H9 (cell line): ENCODE measurements at regions not wholly inside any gene's neighbourhood (a gene's known extent, or its start where the extent isn't known, plus 50 kb on each side); places are given as distances from the start of the nearest gene placed in this dataset.

ENCODE experiments used
- DNase-seq: peaks from one replicate; pipeline ENCODE4 v3.0.0-alpha.2; 2017
- H2AFZ ChIP-seq: one replicate; pipeline ENCODE4 v1.6.1; 2013; ENCODE audit warnings: mild to moderate bottlenecking, low read length, control low read depth, moderate library complexity
- H2AK5ac ChIP-seq: 2 replicates; pipeline ENCODE4 v1.6.1; 2013; ENCODE audit warnings: low read length, control low read depth, mixed read lengths; ENCODE audit not compliant: insufficient read length
- H2BK120ac ChIP-seq: one replicate; pipeline ENCODE4 v1.6.1; 2013; ENCODE audit warnings: low read depth, mild to moderate bottlenecking, low read length, control low read depth, inconsistent platforms; ENCODE audit not compliant: poor library complexity, severe bottlenecking
- H2BK12ac ChIP-seq: 2 replicates; pipeline ENCODE4 v1.6.1; 2013; ENCODE audit warnings: low read length, control low read depth, mixed read lengths, low read depth; ENCODE audit not compliant: insufficient read length
- H2BK15ac ChIP-seq: 2 replicates; pipeline ENCODE4 v1.6.1; 2013; ENCODE audit warnings: low read depth, low read length, control low read depth
- H2BK20ac ChIP-seq: one replicate; pipeline ENCODE4 v1.6.1; 2013; ENCODE audit warnings: low read depth, mild to moderate bottlenecking, low read length, control low read depth, inconsistent platforms; ENCODE audit not compliant: poor library complexity, severe bottlenecking
- H2BK5ac ChIP-seq: 2 replicates; pipeline ENCODE4 v1.6.1; 2013; ENCODE audit warnings: low read length, control low read depth, mixed read lengths; ENCODE audit not compliant: insufficient read length
- H3K14ac ChIP-seq: 2 replicates; pipeline ENCODE4 v1.6.1; 2013; ENCODE audit warnings: low read length, control low read depth; ENCODE audit not compliant: insufficient read depth
- H3K18ac ChIP-seq: 2 replicates; pipeline ENCODE4 v1.6.1; 2013; ENCODE audit warnings: low read depth, mild to moderate bottlenecking, mixed read lengths, low read length, control low read depth; ENCODE audit not compliant: insufficient read length
- H3K23ac ChIP-seq: 2 replicates; pipeline ENCODE4 v1.6.1; 2013; ENCODE audit warnings: low read length, control low read depth, mixed read lengths, low read depth; ENCODE audit not compliant: insufficient read length
- H3K23me2 ChIP-seq: 2 replicates; pipeline ENCODE4 v1.6.1; 2013; ENCODE audit warnings: low read depth, mild to moderate bottlenecking, mixed read lengths, low read length, control low read depth; ENCODE audit not compliant: insufficient read length, poor library complexity, severe bottlenecking
- H3K27ac ChIP-seq: 2 replicates; pipeline ENCODE4 v1.5.1; 2013; ENCODE audit warnings: low read length, control low read depth, mixed read lengths, low read depth; ENCODE audit not compliant: insufficient read length
- H3K27me3 ChIP-seq: 2 replicates; pipeline ENCODE4 v1.6.1; 2013; ENCODE audit warnings: low read length, control low read depth, inconsistent platforms; ENCODE audit not compliant: insufficient read depth
- H3K4ac ChIP-seq: 2 replicates; pipeline ENCODE4 v1.6.1; 2013; ENCODE audit warnings: low read depth, mild to moderate bottlenecking, control low read depth, inconsistent platforms, low read length, moderate library complexity
- H3K4me1 ChIP-seq: 2 replicates; pipeline ENCODE4 v1.6.1; 2013; ENCODE audit warnings: low read length, control low read depth, inconsistent platforms; ENCODE audit not compliant: insufficient read depth
- H3K4me2 ChIP-seq: 2 replicates; pipeline ENCODE4 v1.6.1; 2013; ENCODE audit warnings: low read length, control low read depth, mixed read lengths; ENCODE audit not compliant: insufficient read length, insufficient read depth
- H3K56ac ChIP-seq: 2 replicates; pipeline ENCODE4 v1.6.1; 2013; ENCODE audit warnings: low read depth, mild to moderate bottlenecking, mixed read lengths, low read length, control low read depth; ENCODE audit not compliant: insufficient read length
- H3K79me1 ChIP-seq: 2 replicates; pipeline ENCODE4 v1.6.1; 2013; ENCODE audit warnings: low read depth, mild to moderate bottlenecking, moderate library complexity, low read length, control low read depth, inconsistent platforms; ENCODE audit not compliant: insufficient read depth, poor library complexity, severe bottlenecking
- H3K79me2 ChIP-seq: 2 replicates; pipeline ENCODE4 v1.6.1; 2013; ENCODE audit warnings: low read length, control low read depth, inconsistent platforms; ENCODE audit not compliant: insufficient read depth
- H3K9ac ChIP-seq: 2 replicates; pipeline ENCODE4 v1.6.1; 2013; ENCODE audit warnings: low read length, control low read depth, mixed read lengths; ENCODE audit not compliant: insufficient read length; ENCODE audit errors: extremely low read depth
- H3K9me3 ChIP-seq: one replicate; pipeline ENCODE4 v1.6.1; 2013; ENCODE audit warnings: low read depth, low read length, inconsistent platforms; ENCODE audit not compliant: control insufficient read depth
- H3T11ph ChIP-seq: one replicate; pipeline ENCODE4 v1.6.1; 2013; ENCODE audit warnings: mild to moderate bottlenecking, low read length, control low read depth, inconsistent platforms
- H4K20me1 ChIP-seq: one replicate; pipeline ENCODE4 v1.6.1; 2013; ENCODE audit not compliant: control insufficient read depth, insufficient read length, insufficient read depth
- H4K5ac ChIP-seq: 2 replicates; pipeline ENCODE4 v1.6.1; 2013; ENCODE audit warnings: low read depth, mild to moderate bottlenecking, mixed read lengths, low read length, control low read depth; ENCODE audit not compliant: insufficient read length
- H4K8ac ChIP-seq: replicated peaks from 2 replicates; pipeline ENCODE4 v1.6.1; 2013; ENCODE audit warnings: low read length, control low read depth, mixed read lengths, low read depth; ENCODE audit not compliant: insufficient read length
- H4K91ac ChIP-seq: 2 replicates; pipeline ENCODE4 v1.6.1; 2013; ENCODE audit warnings: low read depth, mild to moderate bottlenecking, moderate library complexity, mixed read lengths, low read length, control low read depth; ENCODE audit not compliant: insufficient read length
- H3K27ac Mint-ChIP-seq, 3 experiments: 2 replicates in 2 of 3; 3 replicates in 1 of 3; pipeline ENCODE4 v1.8.0; 2020 to 2021; ENCODE audit warnings: mixed read lengths in 3 of 3, mild to moderate bottlenecking in 1 of 3, moderate library complexity in 1 of 3
- H3K27me3 Mint-ChIP-seq: 2 replicates; pipeline ENCODE4 v1.8.0; 2021; ENCODE audit warnings: low read depth, mild to moderate bottlenecking, moderate library complexity, mixed read lengths
- H3K36me3 Mint-ChIP-seq, 3 experiments: 2 replicates in 2 of 3; 3 replicates in 1 of 3; pipeline ENCODE4 v1.8.0; 2020 to 2021; ENCODE audit warnings: low read depth in 3 of 3, mixed read lengths in 3 of 3; ENCODE audit not compliant: insufficient read depth in 1 of 3
- H3K4me1 Mint-ChIP-seq, 2 experiments: 2 replicates each; pipeline ENCODE4 v1.8.0; 2020; ENCODE audit warnings: mixed read lengths in 2 of 2
- H3K4me3 Mint-ChIP-seq, 2 experiments: 2 replicates in 1 of 2; 3 replicates in 1 of 2; pipeline ENCODE4 v1.8.0; 2020 to 2021; ENCODE audit warnings: mild to moderate bottlenecking in 2 of 2, mixed read lengths in 2 of 2, moderate library complexity in 1 of 2
- H3K9me3 Mint-ChIP-seq, 2 experiments: 2 replicates in 1 of 2; 3 replicates in 1 of 2; pipeline ENCODE4 v1.8.0; 2020; ENCODE audit warnings: mild to moderate bottlenecking in 2 of 2, mixed read lengths in 2 of 2, moderate library complexity in 1 of 2
- WGBS: extraction: QIAGEN DNeasy Blood & Tissue Kit; methylation state at CpG from one replicate; pipeline ENCODE4 v1.1.7; 2013; ENCODE audit warnings: missing lambda C conversion rate, low lambda C conversion rate, mixed read lengths; ENCODE audit not compliant: insufficient read length; ENCODE audit errors: extremely low coverage; 5-methylcytosine and 5-hydroxymethylcytosine counted together
- TF ChIP-seq, protein P1 (sequence below): fragments of 200-600 bp; sonication (generic); conservative IDR thresholded peaks from 3 replicates; pipeline ENCODE4 v1.8.0; 2021; ENCODE audit warnings: antibody characterized with exemption, mild to moderate bottlenecking

DNA sequence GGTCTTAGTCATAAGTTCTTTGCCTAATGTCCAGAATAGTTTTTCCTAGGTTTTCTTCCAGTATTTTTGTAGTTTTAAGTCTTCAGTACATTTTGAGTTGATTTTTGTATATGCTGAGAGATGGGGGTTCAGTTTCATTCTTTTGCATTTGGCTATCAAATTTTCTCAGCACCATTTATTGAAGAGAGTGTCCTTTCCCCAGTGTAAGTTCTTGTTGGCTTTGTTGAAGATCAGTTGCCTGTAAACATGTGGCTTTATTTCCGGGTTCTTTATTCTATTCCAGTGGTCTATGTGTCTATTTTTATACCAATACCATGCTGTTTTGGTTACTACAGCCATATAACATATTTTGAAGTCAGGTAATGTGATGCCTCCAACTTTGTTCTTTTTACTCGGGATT, 87.5 kb upstream of the MYCN start:
- H2AK5ac ChIP-seq = no peak overlapping the region
- H3K56ac ChIP-seq = no peak overlapping the region
- H4K8ac ChIP-seq = no peak overlapping the region
- H3K79me2 ChIP-seq = no peaks in the 10 kb centered on the region
- H2AFZ ChIP-seq = no peak overlapping the region
- Mint-ChIP-seq H3K27me3 (no peaks in the 10 kb centered on the region), H3K9me3 (peaks cover 5 to 11% of the 10 kb centered on the region in 2 experiments; a peak in 4 of 5 replicates), H3K4me3 (no peak overlapping the region), H3K36me3 (peaks cover 0 to 6% (median 4%) of the 10 kb centered on the region in 3 experiments; a peak in 3 of 7 replicates), H3K4me1 (no peaks in the 10 kb centered on the region), H3K27ac (no peak overlapping the region)
- no peak overlapping the region for H3K4ac ChIP-seq
- no peak for DNase-seq
- no peaks in the 10 kb centered on the region for H3K23me2 ChIP-seq
- no peak overlapping the region for H2BK12ac ChIP-seq
- H2BK15ac ChIP-seq = no peak overlapping the region
- H3K14ac ChIP-seq = no peak overlapping the region
- TF ChIP-seq, protein P1, sequence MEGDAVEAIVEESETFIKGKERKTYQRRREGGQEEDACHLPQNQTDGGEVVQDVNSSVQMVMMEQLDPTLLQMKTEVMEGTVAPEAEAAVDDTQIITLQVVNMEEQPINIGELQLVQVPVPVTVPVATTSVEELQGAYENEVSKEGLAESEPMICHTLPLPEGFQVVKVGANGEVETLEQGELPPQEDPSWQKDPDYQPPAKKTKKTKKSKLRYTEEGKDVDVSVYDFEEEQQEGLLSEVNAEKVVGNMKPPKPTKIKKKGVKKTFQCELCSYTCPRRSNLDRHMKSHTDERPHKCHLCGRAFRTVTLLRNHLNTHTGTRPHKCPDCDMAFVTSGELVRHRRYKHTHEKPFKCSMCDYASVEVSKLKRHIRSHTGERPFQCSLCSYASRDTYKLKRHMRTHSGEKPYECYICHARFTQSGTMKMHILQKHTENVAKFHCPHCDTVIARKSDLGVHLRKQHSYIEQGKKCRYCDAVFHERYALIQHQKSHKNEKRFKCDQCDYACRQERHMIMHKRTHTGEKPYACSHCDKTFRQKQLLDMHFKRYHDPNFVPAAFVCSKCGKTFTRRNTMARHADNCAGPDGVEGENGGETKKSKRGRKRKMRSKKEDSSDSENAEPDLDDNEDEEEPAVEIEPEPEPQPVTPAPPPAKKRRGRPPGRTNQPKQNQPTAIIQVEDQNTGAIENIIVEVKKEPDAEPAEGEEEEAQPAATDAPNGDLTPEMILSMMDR = no peak
- H2BK20ac ChIP-seq = no peak overlapping the region
- H4K91ac ChIP-seq = no peak overlapping the region
- H3K27me3 ChIP-seq = no peaks in the 10 kb centered on the region
- no CpG with 5 or more reads among the region's 2 CpGs for WGBS
- no peaks in the 10 kb centered on the region for H3K9me3 ChIP-seq
- H2BK120ac ChIP-seq = no peak overlapping the region
- no peaks in the 10 kb centered on the region for H3K4me1 ChIP-seq
- no peak overlapping the region for H3K27ac ChIP-seq
- H4K20me1 ChIP-seq = no peaks in the 10 kb centered on the region
- H3K23ac ChIP-seq = no peak overlapping the region
- no peak overlapping the region for H2BK5ac ChIP-seq
- H3K18ac ChIP-seq = no peak overlapping the region
- no peak overlapping the region for H3T11ph ChIP-seq
- H3K79me1 ChIP-seq = no peaks in the 10 kb centered on the region
- H4K5ac ChIP-seq = no peak overlapping the region
- H3K4me2 ChIP-seq = no peak overlapping the region
- no peak overlapping the region for H3K9ac ChIP-seq
